ENCODE measurements at regions not wholly inside any gene's neighbourhood (a gene's known extent, or its start where the extent isn't known, plus 50 kb on each side); places are given as distances from the start of the nearest gene placed in this dataset.

- no peak for DNase-seq (ENCODE audit: low spot score)
- in situ Hi-C loops (cut with MboI; ENCODE audit: low sequenced_read_pairs, unreplicated experiment) = no loop called here
- TF ChIP-seq, protein P1, sequence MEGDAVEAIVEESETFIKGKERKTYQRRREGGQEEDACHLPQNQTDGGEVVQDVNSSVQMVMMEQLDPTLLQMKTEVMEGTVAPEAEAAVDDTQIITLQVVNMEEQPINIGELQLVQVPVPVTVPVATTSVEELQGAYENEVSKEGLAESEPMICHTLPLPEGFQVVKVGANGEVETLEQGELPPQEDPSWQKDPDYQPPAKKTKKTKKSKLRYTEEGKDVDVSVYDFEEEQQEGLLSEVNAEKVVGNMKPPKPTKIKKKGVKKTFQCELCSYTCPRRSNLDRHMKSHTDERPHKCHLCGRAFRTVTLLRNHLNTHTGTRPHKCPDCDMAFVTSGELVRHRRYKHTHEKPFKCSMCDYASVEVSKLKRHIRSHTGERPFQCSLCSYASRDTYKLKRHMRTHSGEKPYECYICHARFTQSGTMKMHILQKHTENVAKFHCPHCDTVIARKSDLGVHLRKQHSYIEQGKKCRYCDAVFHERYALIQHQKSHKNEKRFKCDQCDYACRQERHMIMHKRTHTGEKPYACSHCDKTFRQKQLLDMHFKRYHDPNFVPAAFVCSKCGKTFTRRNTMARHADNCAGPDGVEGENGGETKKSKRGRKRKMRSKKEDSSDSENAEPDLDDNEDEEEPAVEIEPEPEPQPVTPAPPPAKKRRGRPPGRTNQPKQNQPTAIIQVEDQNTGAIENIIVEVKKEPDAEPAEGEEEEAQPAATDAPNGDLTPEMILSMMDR (IDR thresholded peaks at IDR 0.05; ENCODE audit: borderline replicate concordance, control extremely low read depth, extremely low read depth, insufficient read depth, missing control alignments) = no peak
These were observed 498.0 kb downstream of the VRK1 start for GRCh38 chr14:97295108-97295710.

DNA sequence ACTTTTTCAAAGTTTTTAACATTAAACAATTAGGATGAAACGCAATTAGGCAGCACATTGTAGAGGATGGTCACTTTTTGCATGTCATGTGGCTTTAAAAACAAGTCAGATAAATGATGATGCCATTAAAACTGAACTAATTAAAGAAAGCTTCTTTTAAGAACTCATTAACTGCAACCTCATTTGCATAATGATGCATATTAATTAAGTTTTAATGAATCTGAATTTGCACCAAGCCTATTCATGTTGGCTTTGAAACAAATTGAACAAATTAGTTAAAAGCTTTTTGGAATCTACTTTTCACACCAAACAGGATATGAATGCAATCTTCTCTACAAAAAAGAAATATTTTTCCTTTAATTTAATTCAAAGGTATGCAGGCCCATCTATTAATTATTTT, 499.0 kb downstream of the VRK1 start:
- in situ Hi-C loops (cut with MboI; ENCODE audit: low sequenced_read_pairs, unreplicated experiment) = no loop called here
- no peak for DNase-seq (ENCODE audit: low spot score)
- TF ChIP-seq, protein P1 (IDR thresholded peaks at IDR 0.05; ENCODE audit: borderline replicate concordance, control extremely low read depth, extremely low read depth, insufficient read depth, missing control alignments) = no peak

GRCh38 chr14:97297100-97297499, 499.9 kb downstream of the VRK1 start:
- no peak for DNase-seq (ENCODE audit: low spot score)
- in situ Hi-C loops (cut with MboI; ENCODE audit: low sequenced_read_pairs, unreplicated experiment) = no loop called here
- TF ChIP-seq, protein P1 (IDR thresholded peaks at IDR 0.05; ENCODE audit: borderline replicate concordance, control extremely low read depth, extremely low read depth, insufficient read depth, missing control alignments) = no peak

DNA sequence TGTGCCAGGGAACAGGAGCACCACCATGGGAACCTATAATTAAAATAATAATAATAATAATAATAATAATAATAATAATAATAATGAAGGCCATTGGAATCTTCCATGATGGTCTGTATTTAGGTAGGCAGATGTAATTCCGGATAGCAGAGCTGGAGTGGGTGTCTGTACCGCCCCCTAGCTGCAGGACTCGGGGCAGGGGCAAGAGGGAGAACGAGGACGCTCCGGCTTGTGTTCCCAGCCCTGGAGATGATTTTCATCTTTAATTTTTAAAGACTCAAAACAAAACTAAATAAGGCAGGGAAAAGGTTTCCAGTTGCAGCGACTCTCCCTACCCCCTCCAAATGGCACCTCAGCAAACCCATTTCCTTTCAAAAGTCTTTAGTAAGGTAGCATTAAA, 501.1 kb downstream of the VRK1 start:
- in situ Hi-C loops (cut with MboI; ENCODE audit: low sequenced_read_pairs, unreplicated experiment) = no loop called here
- no peak for DNase-seq (ENCODE audit: low spot score)
- TF ChIP-seq, protein P1 (IDR thresholded peaks at IDR 0.05; ENCODE audit: borderline replicate concordance, control extremely low read depth, extremely low read depth, insufficient read depth, missing control alignments) = no peak

GRCh38 chr14:97298736-97299135, 501.6 kb downstream of the VRK1 start:
- in situ Hi-C loops (cut with MboI; ENCODE audit: low sequenced_read_pairs, unreplicated experiment) = no loop called here
- no peak for DNase-seq (ENCODE audit: low spot score)
- TF ChIP-seq, protein P1 (IDR thresholded peaks at IDR 0.05; ENCODE audit: borderline replicate concordance, control extremely low read depth, extremely low read depth, insufficient read depth, missing control alignments) = no peak

DNA sequence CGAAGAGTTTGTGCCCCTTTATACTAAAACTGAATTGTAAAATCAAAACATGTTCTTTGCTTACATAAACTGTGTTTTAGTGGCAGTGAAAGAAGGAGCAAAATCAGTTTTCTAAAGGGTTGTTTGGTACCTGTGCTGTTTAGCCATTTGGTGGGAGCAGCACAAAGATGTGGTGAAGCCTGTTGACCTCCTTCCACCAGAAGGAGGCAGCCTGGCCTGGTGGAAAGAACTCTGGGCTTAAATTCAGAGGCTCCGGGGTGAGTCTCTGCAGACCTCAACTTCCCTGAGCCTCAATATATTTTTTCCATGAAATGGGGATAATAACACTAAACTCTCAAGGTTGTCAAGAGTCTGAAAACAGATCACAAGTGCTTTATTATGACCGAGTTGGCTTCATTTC, 502.5 kb downstream of the VRK1 start:
- no peak for DNase-seq (ENCODE audit: low spot score)
- TF ChIP-seq, protein P1 (IDR thresholded peaks at IDR 0.05; ENCODE audit: borderline replicate concordance, control extremely low read depth, extremely low read depth, insufficient read depth, missing control alignments) = peak; percentile 16
- in situ Hi-C loops (cut with MboI; ENCODE audit: low sequenced_read_pairs, unreplicated experiment) = no loop called here
